Keratinocyte (primary cell): ENCODE measurements at regions not wholly inside any gene's neighbourhood (a gene's known extent, or its start where the extent isn't known, plus 50 kb on each side); places are given as distances from the start of the nearest gene placed in this dataset.

Experiments used
- DNase-seq: peaks from one replicate; pipeline ENCODE4 v3.0.0-alpha.2; 2011; ENCODE audit warnings: low read depth, missing footprints, low spot score
- FAIRE-seq: peaks from 2 replicates; lab custom pipeline; 2011; peaks lifted over from hg19 to GRCh38; lab: Jason Lieb, UNC
- H2AFZ ChIP-seq: 2 replicates; pipeline ENCODE4 v1.6.0; 2012; ENCODE audit warnings: low read length, control low read depth, inconsistent platforms; ENCODE audit not compliant: control insufficient read depth
- H3K27ac ChIP-seq: 2 replicates; pipeline ENCODE4 v1.5.1; 2011; ENCODE audit warnings: low read length; ENCODE audit not compliant: control insufficient read depth, insufficient read depth
- H3K27me3 ChIP-seq: 3 replicates; pipeline ENCODE4 v1.6.0; 2011; ENCODE audit warnings: low read length; ENCODE audit not compliant: control insufficient read depth, insufficient read depth; ENCODE audit errors: extremely low read depth
- H3K36me3 ChIP-seq, 2 experiments: 2 replicates in 1 of 2; 3 replicates in 1 of 2; pipeline ENCODE4 v1.5.1; 2011; ENCODE audit warnings: low read length in 2 of 2, mild to moderate bottlenecking in 1 of 2; ENCODE audit not compliant: control insufficient read depth in 2 of 2, insufficient read depth in 2 of 2; ENCODE audit errors: extremely low read depth in 1 of 2
- H3K4me1 ChIP-seq: 3 replicates; pipeline ENCODE4 v1.5.1; 2011; ENCODE audit warnings: low read length; ENCODE audit not compliant: control insufficient read depth, insufficient read depth; ENCODE audit errors: extremely low read depth
- H3K4me2 ChIP-seq: 3 replicates; pipeline ENCODE4 v1.6.0; 2011; ENCODE audit warnings: low read depth, low read length; ENCODE audit not compliant: control insufficient read depth, insufficient read depth; ENCODE audit errors: extremely low read depth
- H3K4me3 ChIP-seq, 3 experiments: fragments of 200-600 bp in 1 of 3; sonication (generic) in 1 of 3; 2 replicates in 2 of 3; 3 replicates in 1 of 3; pipeline ENCODE4 v1.5.1; 2011 to 2016; ENCODE audit warnings: low read length in 3 of 3, mild to moderate bottlenecking in 3 of 3, control low read depth in 2 of 3, inconsistent platforms in 1 of 3, low read depth in 1 of 3, mixed read lengths in 1 of 3, mixed run types in 1 of 3, moderate library complexity in 1 of 3; ENCODE audit not compliant: control insufficient read depth in 2 of 3, insufficient read depth in 2 of 3; ENCODE audit errors: extremely low read depth in 1 of 3
- H3K79me2 ChIP-seq: 2 replicates; pipeline ENCODE4 v1.6.0; 2012; ENCODE audit warnings: low read length; ENCODE audit not compliant: control insufficient read depth, insufficient read depth
- H3K9ac ChIP-seq: 3 replicates; pipeline ENCODE4 v1.6.0; 2011; ENCODE audit warnings: low read length; ENCODE audit not compliant: control insufficient read depth, insufficient read depth; ENCODE audit errors: extremely low read depth
- H3K9me1 ChIP-seq: 3 replicates; pipeline ENCODE4 v1.6.0; 2011; ENCODE audit warnings: low read length; ENCODE audit not compliant: control insufficient read depth, insufficient read depth; ENCODE audit errors: extremely low read depth
- H3K9me3 ChIP-seq: 2 replicates; pipeline ENCODE4 v1.5.1; 2012; ENCODE audit warnings: low read depth, low read length; ENCODE audit not compliant: control insufficient read depth
- H4K20me1 ChIP-seq: 3 replicates; pipeline ENCODE4 v1.6.0; 2011; ENCODE audit warnings: low read length; ENCODE audit not compliant: control insufficient read depth, insufficient read depth; ENCODE audit errors: extremely low read depth
- EZH2 ChIP-seq: IDR thresholded peaks from one replicate; pipeline ENCODE4 v1.6.1; 2012; ENCODE audit warnings: inconsistent platforms, mild to moderate bottlenecking, low read length, moderate library complexity
- dilution Hi-C: fragments of 300-500 bp; cut with MboI; formaldehyde crosslinking; loops from one replicate; pipeline ENCODE4 v1.7.0; 2020; ENCODE audit warnings: low sequenced_read_pairs; ENCODE audit not compliant: extremely low pct_ligation_motif_present
- TF ChIP-seq, protein P1 (sequence below), 3 experiments: IDR thresholded peaks in 1 of 3; conservative IDR thresholded peaks in 1 of 3; optimal IDR thresholded peaks in 1 of 3; 2 replicates in 2 of 3; 3 replicates in 1 of 3; pipeline versions ENCODE3 to v1.5.1; 2011; ENCODE audit warnings: low read length in 3 of 3, mild to moderate bottlenecking in 3 of 3, moderate library complexity in 2 of 3, control low read depth in 1 of 3, inconsistent platforms in 1 of 3; ENCODE audit not compliant: insufficient read depth in 2 of 3; ENCODE audit errors: extremely low read depth in 1 of 3

- Histone ChIP-seq H3K4me1 (no peaks in the 10 kb centered on the region), H3K79me2 (no peaks in the 10 kb centered on the region), H3K27me3 (no peaks in the 10 kb centered on the region), H2AFZ (no peak overlapping the region), H3K4me3 (no peak overlapping the region), H3K4me2 (no peak overlapping the region), H3K36me3 (no peaks in the 10 kb centered on the region), H3K27ac (no peak overlapping the region), H3K9ac (no peak overlapping the region), H3K9me1 (no peaks in the 10 kb centered on the region), H3K9me3 (peaks cover 7% of the 10 kb centered on the region), H4K20me1 (no peaks in the 10 kb centered on the region)
- no peak for TF ChIP-seq EZH2
- dilution Hi-C loops: no loop called here
- FAIRE-seq: no peak
- DNase-seq: no peak
Measured at GRCh38 chr11:115590254-115590653, 86.0 kb upstream of the CADM1 start.

GRCh38 chr11:115587718-115588342, 83.6 kb upstream of the CADM1 start:
- H2AFZ ChIP-seq: no peak overlapping the region
- dilution Hi-C loops: no loop called here
- no peaks in the 10 kb centered on the region for H4K20me1 ChIP-seq
- DNase-seq: no peak
- H3K4me1 ChIP-seq: no peaks in the 10 kb centered on the region
- no peak overlapping the region for H3K4me3 ChIP-seq
- no peaks in the 10 kb centered on the region for H3K79me2 ChIP-seq
- peaks cover 7% of the 10 kb centered on the region for H3K9me3 ChIP-seq
- H3K9me1 ChIP-seq: no peaks in the 10 kb centered on the region
- no peak overlapping the region for H3K27ac ChIP-seq
- no peak overlapping the region for H3K9ac ChIP-seq
- FAIRE-seq: no peak
- H3K4me2 ChIP-seq: no peak overlapping the region
- H3K27me3 ChIP-seq: no peaks in the 10 kb centered on the region
- TF ChIP-seq, protein P1, sequence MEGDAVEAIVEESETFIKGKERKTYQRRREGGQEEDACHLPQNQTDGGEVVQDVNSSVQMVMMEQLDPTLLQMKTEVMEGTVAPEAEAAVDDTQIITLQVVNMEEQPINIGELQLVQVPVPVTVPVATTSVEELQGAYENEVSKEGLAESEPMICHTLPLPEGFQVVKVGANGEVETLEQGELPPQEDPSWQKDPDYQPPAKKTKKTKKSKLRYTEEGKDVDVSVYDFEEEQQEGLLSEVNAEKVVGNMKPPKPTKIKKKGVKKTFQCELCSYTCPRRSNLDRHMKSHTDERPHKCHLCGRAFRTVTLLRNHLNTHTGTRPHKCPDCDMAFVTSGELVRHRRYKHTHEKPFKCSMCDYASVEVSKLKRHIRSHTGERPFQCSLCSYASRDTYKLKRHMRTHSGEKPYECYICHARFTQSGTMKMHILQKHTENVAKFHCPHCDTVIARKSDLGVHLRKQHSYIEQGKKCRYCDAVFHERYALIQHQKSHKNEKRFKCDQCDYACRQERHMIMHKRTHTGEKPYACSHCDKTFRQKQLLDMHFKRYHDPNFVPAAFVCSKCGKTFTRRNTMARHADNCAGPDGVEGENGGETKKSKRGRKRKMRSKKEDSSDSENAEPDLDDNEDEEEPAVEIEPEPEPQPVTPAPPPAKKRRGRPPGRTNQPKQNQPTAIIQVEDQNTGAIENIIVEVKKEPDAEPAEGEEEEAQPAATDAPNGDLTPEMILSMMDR (optimal IDR thresholded peaks at IDR 0.05 in 1 of 3, IDR thresholded peaks at IDR 0.05 in 1 of 3, conservative IDR thresholded peaks at IDR 0.05 in 1 of 3; ENCODE audit: extremely low read depth in 1 of 3, insufficient read depth in 2 of 3, low read length in 3 of 3): no peak
- no peak for TF ChIP-seq EZH2
- H3K36me3 ChIP-seq: no peaks in the 10 kb centered on the region
